GM12872 (cell line): ENCODE measurements at regions not wholly inside any gene's neighbourhood (a gene's known extent, or its start where the extent isn't known, plus 50 kb on each side); places are given as distances from the start of the nearest gene placed in this dataset.

Experiments used
- TF ChIP-seq, protein P1 (sequence below): IDR thresholded peaks from 3 replicates; pipeline ENCODE4 v1.5.1; 2011; ENCODE audit warnings: low read depth, mild to moderate bottlenecking, low read length, moderate library complexity; ENCODE audit not compliant: insufficient read depth

DNA sequence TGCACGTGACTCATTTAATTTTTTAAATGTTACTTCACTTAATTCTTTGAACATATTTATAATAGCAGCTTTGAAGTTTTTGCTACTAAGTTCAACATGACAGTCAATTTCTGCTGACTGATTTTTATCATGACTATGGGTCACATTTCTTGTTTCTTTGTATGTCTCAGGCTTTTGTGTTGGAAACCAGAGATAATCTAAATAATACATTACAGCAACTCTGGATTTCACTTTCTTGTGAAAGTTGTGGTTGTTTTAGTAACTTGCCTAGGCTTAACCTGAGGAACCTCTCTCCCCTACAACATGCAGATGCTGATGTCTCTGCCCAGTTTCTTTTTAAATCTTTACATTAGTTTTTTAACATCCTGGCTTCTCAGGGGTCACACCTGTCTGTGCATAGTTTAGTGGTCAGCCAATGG is 180.8 kb downstream of the CCDC71L start:
- TF ChIP-seq, protein P1, sequence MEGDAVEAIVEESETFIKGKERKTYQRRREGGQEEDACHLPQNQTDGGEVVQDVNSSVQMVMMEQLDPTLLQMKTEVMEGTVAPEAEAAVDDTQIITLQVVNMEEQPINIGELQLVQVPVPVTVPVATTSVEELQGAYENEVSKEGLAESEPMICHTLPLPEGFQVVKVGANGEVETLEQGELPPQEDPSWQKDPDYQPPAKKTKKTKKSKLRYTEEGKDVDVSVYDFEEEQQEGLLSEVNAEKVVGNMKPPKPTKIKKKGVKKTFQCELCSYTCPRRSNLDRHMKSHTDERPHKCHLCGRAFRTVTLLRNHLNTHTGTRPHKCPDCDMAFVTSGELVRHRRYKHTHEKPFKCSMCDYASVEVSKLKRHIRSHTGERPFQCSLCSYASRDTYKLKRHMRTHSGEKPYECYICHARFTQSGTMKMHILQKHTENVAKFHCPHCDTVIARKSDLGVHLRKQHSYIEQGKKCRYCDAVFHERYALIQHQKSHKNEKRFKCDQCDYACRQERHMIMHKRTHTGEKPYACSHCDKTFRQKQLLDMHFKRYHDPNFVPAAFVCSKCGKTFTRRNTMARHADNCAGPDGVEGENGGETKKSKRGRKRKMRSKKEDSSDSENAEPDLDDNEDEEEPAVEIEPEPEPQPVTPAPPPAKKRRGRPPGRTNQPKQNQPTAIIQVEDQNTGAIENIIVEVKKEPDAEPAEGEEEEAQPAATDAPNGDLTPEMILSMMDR, result no peak

DNA sequence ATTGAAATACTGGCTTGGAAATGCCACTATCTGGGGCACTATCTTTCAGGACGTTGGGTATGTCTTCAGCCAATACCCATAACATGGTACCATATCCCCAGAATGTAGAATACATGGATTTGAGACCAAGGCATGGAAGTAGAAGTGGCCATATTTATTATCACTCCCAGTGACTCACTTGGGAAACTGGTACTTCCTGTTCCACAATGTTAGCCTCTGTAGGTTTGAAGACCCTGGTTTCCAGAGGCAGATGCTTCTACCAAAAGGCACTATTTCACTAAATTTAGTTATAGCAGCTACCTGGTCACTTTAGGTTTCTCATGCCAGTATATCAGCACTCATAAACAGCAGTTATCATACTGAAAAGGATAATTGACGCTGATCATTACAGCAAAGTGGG is 184.2 kb downstream of the CCDC71L start:
- TF ChIP-seq, protein P1, result no peak

DNA sequence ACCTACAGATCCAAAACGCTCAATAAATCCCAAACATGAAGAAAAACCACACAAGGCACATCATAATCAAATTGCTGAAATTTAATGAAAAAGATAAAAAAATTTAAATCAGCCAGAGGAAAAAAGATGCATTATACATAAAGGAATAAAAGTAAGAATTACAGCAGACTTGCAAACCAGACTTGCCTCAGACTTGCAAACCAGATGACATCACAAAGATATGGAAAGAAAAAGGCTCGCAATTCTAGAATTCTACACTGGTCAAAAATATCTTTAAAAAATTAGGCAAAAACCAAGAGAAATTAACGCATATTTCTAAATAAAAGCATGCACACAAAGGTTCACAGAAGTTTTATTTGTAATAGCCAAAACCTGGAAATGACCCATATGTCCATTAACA is 188.0 kb upstream of the NAMPT start:
- TF ChIP-seq, protein P1, result no peak

DNA sequence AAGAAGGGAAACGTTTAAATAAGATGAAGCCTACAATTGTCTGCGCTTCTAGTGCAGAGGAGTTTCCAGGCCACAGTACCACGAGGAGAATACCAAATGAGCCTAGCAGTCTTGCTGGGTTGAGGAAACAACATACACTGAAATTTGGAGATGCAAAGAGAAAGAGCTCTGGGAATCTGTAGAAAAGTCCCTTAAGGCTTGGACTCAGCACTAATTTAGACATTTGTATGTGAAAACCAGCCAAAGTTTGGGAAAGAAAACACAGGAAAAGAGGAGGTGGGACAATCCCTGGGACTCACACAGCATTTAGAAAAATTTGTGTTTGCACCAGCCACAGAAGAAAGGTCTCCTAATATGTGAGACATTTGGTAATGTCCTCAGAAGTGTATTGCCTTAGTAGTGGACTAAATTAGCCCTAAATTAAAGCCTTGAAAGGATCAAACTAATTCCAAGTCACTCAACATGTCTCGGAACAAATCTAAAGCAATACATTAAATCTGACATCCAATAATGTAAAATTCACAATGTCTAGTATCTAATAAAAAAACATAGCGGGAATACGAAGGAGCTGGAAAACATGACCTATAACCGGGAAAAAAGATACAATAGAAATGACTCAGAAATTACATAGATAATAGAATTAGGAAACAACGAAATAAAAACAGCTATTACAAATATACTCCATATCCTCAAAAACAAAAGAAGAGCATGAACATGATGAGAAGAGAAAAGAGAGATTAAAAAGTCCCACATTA is 187.1 kb upstream of the NAMPT start:
- TF ChIP-seq, protein P1, result no peak

DNA sequence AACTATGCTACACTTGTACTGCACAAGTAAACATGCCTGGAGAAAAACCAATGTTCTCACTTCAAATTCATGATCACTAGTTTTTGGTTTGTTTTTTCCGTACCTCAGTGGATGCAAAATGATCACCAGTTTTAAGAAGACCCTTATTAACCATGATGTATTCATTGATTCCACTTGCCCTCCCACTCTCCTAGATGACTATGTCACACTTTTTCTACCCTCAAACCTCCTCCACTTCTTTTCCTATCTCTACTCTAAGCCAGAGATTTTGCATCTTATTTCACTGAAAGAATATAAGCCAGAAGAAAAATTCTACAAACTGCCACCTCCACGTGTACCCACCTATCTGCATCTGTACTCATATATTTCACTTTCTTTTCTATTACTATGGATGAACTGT is 186.2 kb upstream of the NAMPT start:
- TF ChIP-seq, protein P1, result no peak

GRCh38 chr7:106466867-106467266 is 182.1 kb upstream of the NAMPT start:
- TF ChIP-seq, protein P1, result no peak

DNA sequence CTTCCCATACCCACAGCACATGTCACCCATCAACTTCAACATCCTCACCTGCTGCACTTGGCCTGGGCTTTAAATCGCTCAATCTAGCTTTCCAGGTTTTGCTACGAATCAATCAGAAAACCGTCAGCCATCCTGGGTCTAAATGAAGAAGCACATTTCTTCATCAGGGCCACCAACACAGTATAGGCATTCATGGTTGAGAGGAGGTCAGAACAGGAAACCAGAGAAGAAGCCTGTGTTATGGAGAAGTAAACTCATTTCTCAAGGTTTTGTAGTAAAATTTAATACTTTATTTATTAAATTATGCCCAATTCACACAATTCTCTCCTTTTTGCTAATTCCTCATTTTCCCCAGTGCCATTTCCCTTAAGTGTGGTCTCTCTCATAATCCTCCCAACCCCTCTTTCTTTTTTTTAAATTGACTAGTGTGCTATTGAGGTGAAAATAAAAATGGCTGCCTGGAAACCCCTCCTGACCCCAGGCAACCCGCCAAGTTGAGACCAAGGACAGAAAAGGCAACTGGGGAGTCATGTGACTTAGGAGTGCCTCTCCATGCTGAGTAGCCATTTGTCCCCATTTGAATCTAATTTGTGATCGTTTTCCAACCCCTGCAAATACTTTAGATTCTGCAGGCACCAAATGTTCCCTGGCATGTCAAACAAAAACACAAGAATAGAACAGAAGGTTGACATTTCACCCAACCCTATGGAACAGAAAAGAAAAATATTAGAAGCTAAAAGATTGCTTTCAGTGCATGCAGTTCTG is 181.1 kb upstream of the NAMPT start:
- TF ChIP-seq, protein P1, result no peak
